GM18502 (cell line): ENCODE measurements at regions not wholly inside any gene's neighbourhood (a gene's known extent, or its start where the extent isn't known, plus 50 kb on each side); places are given as distances from the start of the nearest gene placed in this dataset.

Experiments
- ATAC-seq: cut with Tn5 transposase; IDR thresholded peaks from one replicate; pipeline ENCODE4 v1.9.1; 2021; ENCODE audit warnings: mild to moderate bottlenecking; ENCODE audit not compliant: unreplicated experiment, poor library complexity

DNA sequence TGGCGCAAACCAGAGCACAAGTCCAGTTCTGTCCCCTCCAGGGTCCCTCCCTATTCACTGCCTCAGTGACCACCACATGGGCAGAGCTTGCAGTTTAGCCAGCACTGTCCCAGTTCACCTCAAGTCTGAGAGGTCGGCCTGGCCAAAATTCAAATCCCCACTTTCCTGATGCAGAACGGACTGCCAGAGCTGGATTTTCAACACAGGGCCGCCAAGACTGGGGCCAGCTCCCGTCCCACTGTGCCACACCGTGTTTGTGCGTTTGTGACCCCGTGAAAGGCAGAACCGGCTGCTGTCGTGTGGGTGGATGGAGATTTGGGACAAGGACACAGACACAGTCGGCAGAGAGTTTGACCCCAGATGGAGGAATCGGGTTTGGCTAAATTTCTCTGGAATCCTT is 176.7 kb downstream of the URI1 start:
- ATAC-seq: no peak

DNA sequence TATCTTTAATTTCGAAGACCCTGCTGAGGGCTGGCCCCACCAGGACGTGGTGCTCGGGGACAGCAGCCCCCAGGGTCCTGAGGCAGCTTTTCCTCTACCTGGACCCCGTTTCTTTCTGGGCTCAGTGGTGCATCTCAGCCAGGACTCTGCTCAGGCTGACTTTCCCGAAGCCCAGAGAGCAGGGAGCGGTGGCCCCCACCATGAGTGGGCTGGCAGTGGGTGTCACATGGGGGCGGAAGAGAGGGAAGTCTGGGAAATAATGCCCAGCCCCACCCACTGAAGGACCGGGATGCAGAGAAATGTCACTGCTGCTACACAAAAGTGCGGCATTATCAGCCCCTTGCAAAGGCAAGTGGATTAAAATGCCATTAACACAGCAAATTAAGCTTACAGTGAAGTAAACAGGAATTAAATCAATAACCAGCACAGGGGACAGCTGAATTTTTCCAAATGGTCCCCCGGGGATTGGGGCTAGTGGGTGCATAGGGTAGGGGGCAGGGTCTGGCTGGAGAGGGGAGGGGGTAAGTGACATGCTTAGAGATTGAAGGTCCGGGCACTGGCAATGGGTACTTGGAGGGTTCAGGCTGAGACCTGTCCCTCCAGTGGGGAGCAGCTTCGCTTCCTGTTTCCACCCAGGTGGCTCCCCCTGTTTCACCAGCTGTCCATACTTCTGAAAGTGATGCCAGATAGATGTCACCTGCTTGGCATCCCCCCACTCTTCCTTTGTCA is 177.3 kb downstream of the URI1 start:
- ATAC-seq: no peak

DNA sequence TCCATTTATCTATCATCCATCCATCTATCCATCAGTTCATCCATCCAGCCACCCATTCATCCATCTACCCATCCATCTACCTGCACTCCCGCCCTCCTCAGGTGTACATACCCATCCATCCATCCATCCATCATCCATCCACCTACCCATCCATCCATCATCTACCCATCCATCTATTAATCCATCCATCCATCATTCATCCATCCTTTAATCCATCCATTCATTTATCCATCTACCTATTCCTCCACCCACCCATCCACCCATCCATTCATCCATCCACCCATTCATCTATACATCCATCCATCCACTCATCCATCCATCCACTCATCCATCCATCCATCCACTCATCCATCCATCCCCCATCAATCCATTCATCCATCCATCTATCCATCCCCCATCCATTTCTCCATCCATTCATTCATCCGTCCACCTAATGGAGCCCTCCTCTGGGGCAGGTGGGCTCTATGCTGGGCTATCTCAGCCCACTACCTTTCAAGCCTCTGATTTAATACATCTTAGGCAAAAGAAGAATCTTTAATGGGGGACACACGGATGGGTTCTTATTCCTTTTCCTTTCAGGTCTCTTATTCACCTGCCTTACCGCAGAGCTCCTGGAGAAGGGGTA is 178.9 kb downstream of the URI1 start:
- ATAC-seq: no peak

DNA sequence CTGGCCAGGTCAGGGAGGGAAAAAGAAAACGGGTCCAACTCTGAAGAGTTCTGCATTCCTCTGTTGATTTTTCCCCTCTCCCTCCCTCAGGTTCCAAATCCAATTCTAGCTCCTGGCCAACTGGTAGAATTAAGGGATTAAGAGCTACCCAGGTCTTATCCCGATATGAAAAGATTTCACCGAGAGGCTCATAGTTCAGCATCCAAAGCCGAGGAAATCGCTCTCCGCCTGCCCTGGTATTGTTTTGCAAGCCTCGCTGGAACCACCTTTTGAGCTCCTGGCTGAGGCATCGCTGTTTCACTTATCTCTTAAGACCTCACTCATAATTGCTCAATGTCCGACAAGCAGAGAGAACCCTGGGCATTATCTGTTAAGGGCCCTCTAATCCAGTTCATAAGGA is 180.4 kb downstream of the URI1 start:
- no peak for ATAC-seq

DNA sequence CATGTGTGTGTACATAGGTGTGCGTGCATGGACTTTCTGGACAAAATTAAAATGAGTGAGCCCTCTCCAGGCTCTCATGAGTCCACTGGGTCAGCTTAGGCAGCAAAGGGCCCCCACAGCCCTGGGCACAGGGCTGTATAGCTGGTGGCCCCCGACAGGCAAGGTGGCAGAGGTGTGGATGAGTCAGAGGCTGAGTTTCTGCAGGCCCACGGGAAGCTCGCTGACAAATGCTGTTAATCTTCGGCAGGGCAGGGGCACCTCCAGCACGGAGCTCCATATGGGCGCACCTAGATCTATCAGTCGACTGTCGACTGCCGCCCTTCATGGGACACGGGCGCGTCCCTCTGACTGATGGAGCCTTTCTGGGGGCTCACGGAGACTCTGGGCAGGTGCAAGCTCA is 181.1 kb downstream of the URI1 start:
- ATAC-seq: no peak

DNA sequence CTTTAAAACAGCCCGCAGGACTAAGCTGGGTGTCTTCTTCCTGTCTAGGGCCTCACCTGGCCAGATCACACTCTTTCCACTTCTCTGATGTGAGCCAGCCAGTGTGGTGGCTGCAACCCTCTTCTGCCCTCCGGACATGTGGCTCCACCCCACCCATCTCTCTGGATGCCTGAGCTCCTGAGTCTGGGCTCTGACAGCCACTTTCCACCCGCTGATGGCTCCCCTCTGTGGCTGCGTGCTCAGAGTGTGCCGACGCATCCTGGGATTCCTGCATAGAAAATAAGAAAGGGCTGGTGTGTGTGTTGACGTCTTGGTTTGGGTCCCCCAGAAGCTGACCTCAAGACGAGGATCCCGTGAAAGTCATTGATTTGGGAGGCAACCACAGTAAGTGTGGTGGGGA is 181.6 kb downstream of the URI1 start:
- no peak for ATAC-seq

DNA sequence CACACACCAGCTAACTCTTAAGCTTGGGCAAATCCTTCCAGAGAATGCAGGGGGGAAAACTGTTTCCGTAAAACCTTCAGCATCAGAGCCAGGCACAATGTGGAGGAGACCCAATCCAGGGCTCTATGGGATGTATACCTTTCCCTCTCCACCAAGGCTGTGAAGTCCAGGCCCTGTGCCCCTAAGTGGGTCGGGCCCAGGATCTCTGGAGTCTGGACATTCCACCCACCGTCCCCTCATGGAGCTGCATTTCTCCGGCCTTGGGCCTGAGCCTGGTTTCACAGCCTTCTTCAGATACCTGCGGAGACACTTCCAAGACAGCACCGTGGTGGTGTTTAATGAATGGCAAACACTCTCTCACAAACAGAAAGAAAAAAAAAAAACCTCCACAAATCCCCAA is 186.2 kb downstream of the URI1 start:
- no peak for ATAC-seq

- no peak for ATAC-seq
Observed at GRCh38 chr19:30130356-30131122, 188.5 kb downstream of the URI1 start.

DNA sequence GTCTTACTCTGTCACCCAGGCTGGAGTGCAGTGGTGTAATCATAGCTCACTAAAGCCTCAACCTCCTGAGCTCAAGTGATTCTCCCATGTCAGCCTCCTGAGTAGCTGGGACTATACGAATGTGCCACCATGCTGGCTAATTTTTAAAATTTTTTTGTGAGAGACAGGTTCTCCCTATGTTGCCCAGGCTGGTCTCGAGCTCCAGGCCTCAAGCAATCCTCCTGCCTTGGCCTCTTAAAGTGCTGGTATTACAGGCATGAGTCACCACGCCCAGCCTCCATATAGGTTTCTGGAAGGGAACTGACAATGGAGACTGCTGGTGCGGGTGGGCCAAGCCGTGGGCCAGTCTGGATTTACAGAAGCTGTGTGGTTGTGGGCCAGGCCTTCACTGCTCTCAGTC is 189.2 kb downstream of the URI1 start:
- no peak for ATAC-seq

DNA sequence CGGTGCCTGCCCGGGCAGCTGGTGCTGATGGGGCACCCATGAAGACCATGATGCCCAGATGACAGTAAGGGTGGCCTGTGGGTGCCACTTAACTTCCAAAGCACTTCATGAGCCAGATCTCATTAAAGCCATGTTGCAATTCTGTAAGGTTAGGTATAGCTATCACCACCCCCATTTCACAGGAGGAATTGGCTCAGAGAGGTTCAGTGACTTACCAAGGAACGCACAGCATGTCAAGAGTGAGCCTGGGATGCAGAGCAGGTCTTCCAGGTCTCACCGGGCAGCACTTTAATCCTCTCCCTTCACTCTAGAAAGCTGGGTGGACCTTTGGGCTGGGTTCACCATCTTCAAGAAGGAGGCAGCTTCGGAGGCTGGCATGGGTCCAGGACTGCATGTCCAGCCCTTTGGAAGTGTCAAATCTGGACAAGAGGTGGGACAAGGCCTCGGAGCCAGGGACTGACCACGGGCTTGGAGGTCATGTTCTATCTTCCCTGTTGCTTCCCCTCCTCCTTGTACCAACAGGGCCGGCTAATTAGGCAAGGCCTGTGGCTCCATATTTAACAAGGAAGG is 189.8 kb downstream of the URI1 start:
- ATAC-seq: no peak

DNA sequence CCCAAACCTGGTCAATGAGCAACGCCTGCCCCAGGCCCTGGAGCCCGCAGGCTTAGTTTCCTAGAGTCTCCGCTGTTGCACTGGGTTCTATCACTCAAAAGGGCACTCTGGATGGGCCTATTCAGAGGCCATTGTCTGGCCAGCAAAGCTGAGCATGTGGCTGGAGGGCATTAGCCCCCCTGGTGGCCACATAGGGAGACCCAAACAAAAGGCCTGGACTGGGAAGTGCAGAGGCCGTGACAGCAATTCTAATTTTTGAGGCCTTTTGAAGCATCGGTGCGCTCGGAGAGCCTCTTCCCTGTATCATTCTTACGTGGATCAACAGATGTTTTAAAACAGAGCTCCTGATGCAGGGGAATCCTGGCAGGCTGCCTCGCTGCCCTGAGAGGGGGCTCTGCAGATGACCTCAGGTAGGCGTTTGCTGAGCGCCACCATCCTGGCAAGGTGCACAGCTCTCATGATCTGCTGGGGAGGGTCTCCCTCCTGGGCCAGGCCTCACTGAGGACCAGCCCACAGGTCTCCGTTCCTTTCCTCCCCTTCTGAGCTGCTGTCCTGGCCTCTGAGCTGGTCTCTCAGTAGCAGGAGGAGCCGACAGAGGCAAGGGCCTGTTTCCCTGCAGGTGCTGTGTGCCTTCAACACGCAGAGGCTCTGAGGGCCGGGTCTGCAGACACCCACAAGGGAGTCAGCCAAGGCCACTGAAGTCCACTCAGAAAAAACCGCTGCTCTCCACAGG is 190.5 kb downstream of the URI1 start:
- ATAC-seq: no peak

- no peak for ATAC-seq
Observed at GRCh38 chr19:30133803-30134202, 191.8 kb downstream of the URI1 start.

DNA sequence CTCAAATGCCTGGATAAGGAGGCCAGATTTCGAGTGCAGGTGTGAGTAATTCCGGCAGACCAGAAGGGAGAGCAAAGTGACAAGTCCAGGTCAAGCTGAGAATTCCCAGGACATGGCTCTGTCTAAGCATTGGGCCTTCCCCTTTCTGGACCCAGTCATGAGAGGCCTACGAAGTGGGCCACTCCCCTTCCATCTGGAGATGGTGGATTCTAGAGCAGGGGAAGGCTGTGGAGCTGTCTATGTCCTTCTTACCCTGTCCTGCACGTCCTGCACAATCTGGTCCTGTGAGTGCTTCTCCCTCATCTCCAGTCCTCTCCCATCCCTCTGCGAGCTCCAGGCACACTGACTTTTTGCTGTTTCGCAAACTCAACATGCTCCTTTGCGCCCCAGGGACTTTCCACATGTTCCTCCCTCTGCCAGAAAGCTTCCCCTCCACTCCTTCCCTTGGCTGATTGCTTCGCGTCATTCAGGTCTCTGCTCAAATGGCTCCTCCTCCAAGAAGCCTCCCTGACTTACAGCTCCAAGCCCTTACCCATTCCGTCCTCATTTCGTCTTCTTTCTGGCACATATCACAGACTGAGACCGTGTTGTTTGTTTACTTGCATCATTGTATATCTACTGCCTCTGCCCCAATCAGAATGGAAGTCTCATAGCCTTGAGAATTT is 193.2 kb downstream of the URI1 start:
- ATAC-seq: no peak

DNA sequence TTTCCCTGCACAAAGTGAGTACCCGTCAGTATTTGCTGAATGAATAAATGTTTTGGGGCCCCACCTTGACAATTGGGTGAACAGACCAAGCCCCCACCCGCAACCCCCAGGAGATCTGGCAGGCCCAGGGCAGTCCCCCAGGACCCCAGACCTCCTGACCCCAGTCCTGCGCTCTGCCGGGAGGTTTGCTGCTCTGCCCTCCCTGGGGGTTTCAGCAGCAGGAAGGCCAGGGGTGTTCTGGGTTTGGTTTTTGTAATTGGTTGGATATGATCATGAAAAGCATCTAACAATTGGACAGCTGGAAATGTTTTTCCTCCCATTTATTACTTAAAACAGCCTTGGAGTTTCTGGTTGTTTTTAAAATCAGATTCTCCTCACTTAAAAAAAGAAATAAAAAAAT is 193.8 kb downstream of the URI1 start:
- no peak for ATAC-seq

- ATAC-seq: no peak
Observed at GRCh38 chr19:30136611-30137195, 194.7 kb downstream of the URI1 start.

GRCh38 chr19:30137747-30138146 is 195.7 kb downstream of the URI1 start:
- ATAC-seq: no peak

GRCh38 chr19:30144242-30144758 is 202.3 kb downstream of the URI1 start:
- no peak for ATAC-seq

DNA sequence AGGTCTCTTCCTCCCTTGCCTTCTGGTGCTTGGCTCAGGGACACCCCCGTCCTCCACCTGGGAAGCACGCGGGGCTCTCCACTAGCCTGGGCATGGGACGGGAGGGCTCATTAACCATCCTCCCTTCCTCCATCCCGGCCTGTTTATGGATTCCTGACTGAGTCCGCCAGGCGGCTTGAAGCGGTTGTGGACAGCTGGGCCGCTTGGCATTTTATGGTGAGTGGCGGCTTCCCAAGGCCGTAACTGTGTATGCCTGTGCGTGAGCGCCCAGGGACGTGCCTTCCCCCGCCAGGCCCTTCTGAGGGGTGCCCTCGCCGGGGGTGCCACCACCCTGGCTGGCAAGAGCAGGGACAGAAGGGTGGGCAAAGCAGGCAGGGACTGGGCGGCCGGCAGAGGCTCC is 202.8 kb downstream of the URI1 start:
- no peak for ATAC-seq

DNA sequence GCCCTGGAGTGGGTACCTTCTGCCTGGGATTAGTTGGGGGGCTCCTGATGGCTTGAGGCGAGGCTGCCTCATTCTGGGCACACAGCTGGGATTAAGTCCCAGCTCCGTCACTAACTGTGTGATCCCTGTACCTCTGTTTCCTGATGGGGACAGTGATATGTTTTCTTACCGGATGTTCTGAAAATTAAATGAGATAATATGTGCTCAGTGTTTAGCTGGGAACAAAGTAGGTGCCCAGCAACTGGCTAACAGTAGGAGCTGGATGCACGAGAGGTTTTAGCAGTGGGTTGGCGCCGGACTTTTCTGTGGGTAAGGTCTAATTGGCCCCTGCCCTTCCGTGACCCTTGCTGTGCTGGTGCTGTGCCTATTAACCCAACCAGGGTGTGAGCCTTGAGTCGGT is 203.4 kb downstream of the URI1 start:
- no peak for ATAC-seq
